ENCODE measurements at regions not wholly inside any gene's neighbourhood (a gene's known extent, or its start where the extent isn't known, plus 50 kb on each side); places are given as distances from the start of the nearest gene placed in this dataset.

DNA sequence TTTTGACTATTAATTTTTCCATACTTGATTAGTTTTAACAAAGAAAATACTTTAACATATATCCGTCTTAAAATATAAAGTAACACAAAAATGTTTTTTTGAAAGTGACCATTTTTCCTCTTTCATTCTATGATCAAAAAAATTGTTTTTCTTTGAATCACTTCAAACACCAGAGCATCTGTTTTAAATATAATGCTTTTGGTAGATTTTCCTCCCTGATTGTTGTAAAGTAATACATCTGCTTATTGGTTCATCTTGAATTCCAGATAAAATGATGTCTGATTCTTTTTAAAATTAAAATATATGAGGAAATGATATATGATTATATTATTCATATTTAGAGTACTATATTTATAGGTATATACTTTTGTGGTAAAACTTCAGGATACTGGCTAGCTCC lies 76.2 kb upstream of the LPAR1 start:
- no peak for DNase-seq (ENCODE audit: low spot score)
- TF ChIP-seq, protein P1, sequence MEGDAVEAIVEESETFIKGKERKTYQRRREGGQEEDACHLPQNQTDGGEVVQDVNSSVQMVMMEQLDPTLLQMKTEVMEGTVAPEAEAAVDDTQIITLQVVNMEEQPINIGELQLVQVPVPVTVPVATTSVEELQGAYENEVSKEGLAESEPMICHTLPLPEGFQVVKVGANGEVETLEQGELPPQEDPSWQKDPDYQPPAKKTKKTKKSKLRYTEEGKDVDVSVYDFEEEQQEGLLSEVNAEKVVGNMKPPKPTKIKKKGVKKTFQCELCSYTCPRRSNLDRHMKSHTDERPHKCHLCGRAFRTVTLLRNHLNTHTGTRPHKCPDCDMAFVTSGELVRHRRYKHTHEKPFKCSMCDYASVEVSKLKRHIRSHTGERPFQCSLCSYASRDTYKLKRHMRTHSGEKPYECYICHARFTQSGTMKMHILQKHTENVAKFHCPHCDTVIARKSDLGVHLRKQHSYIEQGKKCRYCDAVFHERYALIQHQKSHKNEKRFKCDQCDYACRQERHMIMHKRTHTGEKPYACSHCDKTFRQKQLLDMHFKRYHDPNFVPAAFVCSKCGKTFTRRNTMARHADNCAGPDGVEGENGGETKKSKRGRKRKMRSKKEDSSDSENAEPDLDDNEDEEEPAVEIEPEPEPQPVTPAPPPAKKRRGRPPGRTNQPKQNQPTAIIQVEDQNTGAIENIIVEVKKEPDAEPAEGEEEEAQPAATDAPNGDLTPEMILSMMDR (IDR thresholded peaks at IDR 0.05; ENCODE audit: extremely low read depth, missing control alignments), result no peak

GRCh38 chr9:111113712-111114111 lies 75.4 kb upstream of the LPAR1 start:
- TF ChIP-seq, protein P1 (IDR thresholded peaks at IDR 0.05; ENCODE audit: extremely low read depth, missing control alignments), result no peak
- no peak for DNase-seq (ENCODE audit: low spot score)

DNA sequence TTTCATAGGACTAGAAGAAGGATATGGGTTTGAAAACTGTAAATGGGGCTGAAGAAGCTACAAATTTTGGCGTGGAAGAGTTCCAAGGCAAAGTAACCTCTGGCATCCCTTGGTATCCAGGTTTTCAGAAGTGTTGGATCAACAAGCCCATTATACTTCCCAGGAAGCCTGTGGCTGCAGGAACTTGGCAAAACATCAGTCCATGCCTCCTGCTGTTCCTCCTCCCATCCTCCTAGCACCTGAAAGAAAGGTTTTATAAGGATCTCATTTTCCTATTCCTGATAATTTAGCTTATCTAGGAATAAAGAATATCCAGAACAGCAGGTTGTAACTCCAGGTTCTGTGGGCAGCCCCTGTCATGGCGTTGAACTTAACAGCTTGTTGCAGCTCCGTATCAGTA lies 72.5 kb upstream of the LPAR1 start:
- no peak for DNase-seq (ENCODE audit: low spot score)
- TF ChIP-seq, protein P1 (IDR thresholded peaks at IDR 0.05; ENCODE audit: extremely low read depth, missing control alignments), result no peak

DNA sequence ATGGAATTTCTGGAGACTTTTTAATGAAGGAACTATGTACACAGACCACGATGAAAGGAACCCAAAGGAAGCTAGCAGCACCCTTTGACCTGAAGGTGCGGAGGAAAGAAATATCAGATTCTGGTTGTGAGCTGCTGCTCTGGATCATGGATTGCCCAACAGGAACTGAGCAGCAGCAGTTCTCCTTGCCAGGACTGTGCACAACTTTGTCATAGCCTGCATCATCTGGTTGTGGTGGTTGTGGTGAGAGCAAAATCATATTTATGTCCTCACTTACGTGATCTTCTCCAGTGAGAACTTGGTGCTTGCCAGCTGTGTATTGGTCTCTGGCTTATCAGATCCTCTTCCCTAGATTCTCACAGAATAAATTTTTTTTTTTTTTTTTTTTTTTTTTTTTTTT lies 70.7 kb upstream of the LPAR1 start:
- no peak for DNase-seq (ENCODE audit: low spot score)
- TF ChIP-seq, protein P1 (IDR thresholded peaks at IDR 0.05; ENCODE audit: extremely low read depth, missing control alignments), result no peak

GRCh38 chr9:111107141-111107540 lies 68.9 kb upstream of the LPAR1 start:
- DNase-seq (ENCODE audit: low spot score), result no peak
- TF ChIP-seq, protein P1 (IDR thresholded peaks at IDR 0.05; ENCODE audit: extremely low read depth, missing control alignments), result no peak

DNA sequence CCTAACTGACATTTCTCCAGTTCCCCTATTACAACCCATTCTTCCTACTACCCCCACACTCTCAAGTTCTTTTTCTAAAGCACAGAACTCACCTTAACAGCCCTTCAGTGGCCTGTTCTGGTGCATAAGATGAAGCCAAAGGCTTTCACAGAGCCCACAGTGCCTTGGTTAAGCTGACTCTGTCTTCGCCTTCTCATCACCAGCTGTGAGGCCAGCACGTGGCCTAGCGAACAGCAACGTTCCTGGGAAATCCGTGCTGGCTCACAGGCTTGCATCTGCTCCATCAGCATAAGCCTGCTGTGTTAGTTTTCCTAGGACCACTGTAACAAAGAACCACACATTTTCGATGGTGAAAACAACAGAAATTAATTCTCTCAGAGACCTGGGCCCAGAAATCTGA lies 67.9 kb upstream of the LPAR1 start:
- no peak for DNase-seq (ENCODE audit: low spot score)
- TF ChIP-seq, protein P1 (IDR thresholded peaks at IDR 0.05; ENCODE audit: extremely low read depth, missing control alignments), result no peak

GRCh38 chr9:111102793-111103464 lies 64.7 kb upstream of the LPAR1 start:
- TF ChIP-seq, protein P1 (IDR thresholded peaks at IDR 0.05; ENCODE audit: extremely low read depth, missing control alignments), result no peak
- DNase-seq (ENCODE audit: low spot score), result no peak
